ENCODE measurements at regions not wholly inside any gene's neighbourhood (a gene's known extent, or its start where the extent isn't known, plus 50 kb on each side); places are given as distances from the start of the nearest gene placed in this dataset.

DNA sequence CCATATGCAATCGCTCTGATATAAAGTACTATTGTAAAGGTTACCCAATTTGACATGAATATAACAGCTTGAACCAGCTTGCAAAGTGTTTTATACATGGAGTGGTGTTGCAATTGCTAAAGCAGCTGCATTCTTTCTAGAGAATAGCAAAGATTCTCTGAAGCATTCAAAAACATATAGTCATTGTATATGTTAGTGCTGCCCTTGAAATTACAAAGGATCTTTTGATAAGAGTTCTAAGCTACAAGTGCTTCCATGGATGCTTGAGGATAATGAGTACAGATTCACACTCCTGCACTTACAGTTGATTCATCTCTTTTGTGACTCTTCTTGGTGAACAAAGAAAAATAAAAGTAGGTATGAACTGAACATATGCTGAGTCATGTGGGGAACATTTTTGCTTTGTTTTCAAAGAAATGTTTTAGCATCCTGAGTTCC, 175.7 kb downstream of the ALDH8A1 start:
- Histone ChIP-seq H3K79me2 (ENCODE audit: control insufficient read depth in 1 of 2, insufficient read depth in 2 of 2, low read length in 2 of 2) (no peaks in the 10 kb centered on the region), H3K27ac (ENCODE audit: low read depth, low read length) (no peak overlapping the region), H4K8ac (ENCODE audit: extremely low read depth, insufficient read depth, low read length) (no peak overlapping the region), H2BK12ac (ENCODE audit: low read depth, low read length) (no peak overlapping the region), H2BK20ac (ENCODE audit: low read length) (no peak overlapping the region), H3K4me1 (replicated peaks in 1 of 4; ENCODE audit: control insufficient read depth in 3 of 4, insufficient read depth in 4 of 4, low read length in 3 of 4) (no peaks in the 10 kb centered on the region; a peak in 1 of 7 replicates), H2AK5ac (ENCODE audit: low read depth, low read length) (no peak overlapping the region), H3K36me3 (ENCODE audit: control insufficient read depth in 2 of 4, insufficient read depth in 4 of 4, low read length in 3 of 4) (no peaks in the 10 kb centered on the region; a peak in 1 of 8 replicates), H2BK15ac (ENCODE audit: low read length) (no peak overlapping the region), H4K91ac (replicated peaks; ENCODE audit: insufficient read length, low read length) (no peak overlapping the region), H2BK5ac (ENCODE audit: low read depth, low read length) (no peak overlapping the region), H3K56ac (replicated peaks; ENCODE audit: insufficient read length, low read depth, low read length) (no peak overlapping the region), H3K9me3 (ENCODE audit: insufficient read depth in 2 of 2, low read depth in 1 of 2, low read length in 1 of 2) (peaks cover 0 to 1% of the 10 kb centered on the region in 2 experiments; a peak in 1 of 4 replicates), H3K79me1 (ENCODE audit: low read depth, low read length) (no peaks in the 10 kb centered on the region), H3K27me3 (replicated peaks in 1 of 4; ENCODE audit: control insufficient read depth in 3 of 4, extremely low read depth in 1 of 4, insufficient read depth in 3 of 4, low read length in 3 of 4) (no peaks in the 10 kb centered on the region), H4K5ac (ENCODE audit: insufficient read length, low read depth, low read length) (no peak overlapping the region), H3K4me2 (ENCODE audit: insufficient read depth in 1 of 2, low read depth in 2 of 2, low read length in 2 of 2) (no peak overlapping the region), H3K4me3 (ENCODE audit: extremely low read depth in 1 of 4, insufficient read depth in 2 of 4, low read depth in 3 of 4, low read length in 4 of 4) (no peak overlapping the region), H4K20me1 (replicated peaks in 1 of 2; ENCODE audit: control insufficient read depth in 1 of 2, insufficient read depth in 2 of 2, low read length in 2 of 2) (no peaks in the 10 kb centered on the region), H2AFZ (ENCODE audit: low read length) (no peak overlapping the region), H3K4ac (replicated peaks; ENCODE audit: insufficient read length, low read depth, low read length) (no peak overlapping the region), H3K18ac (ENCODE audit: extremely low read depth, low read length) (no peak overlapping the region), H3K9ac (replicated peaks in 1 of 4; ENCODE audit: extremely low read depth in 1 of 4, low read depth in 3 of 4, low read length in 3 of 4) (no peak overlapping the region), H3K23me2 (ENCODE audit: low read depth, low read length) (no peaks in the 10 kb centered on the region), H3K23ac (ENCODE audit: insufficient read length) (no peak overlapping the region), H3K14ac (ENCODE audit: insufficient read length) (no peak overlapping the region), H2BK120ac (replicated peaks; ENCODE audit: low read depth, low read length) (no peak overlapping the region)
- WGBS, 2 experiments (ENCODE audit: extremely low coverage in 1 of 2, insufficient coverage in 1 of 2, insufficient read length in 1 of 2, insufficient replicate concordance in 2 of 2, low coverage in 1 of 2, low lambda C conversion rate in 2 of 2, missing lambda C conversion rate in 1 of 2) = 76% methylated on average over 1 of the region's 1 CpG; no CpG with 5 or more reads in 1 of the 2 experiments
- no peak for FAIRE-seq
- TF ChIP-seq SIRT6 (IDR thresholded peaks at IDR 0.05; ENCODE audit: low read length) = no peak
- ChIA-PET CTCF (ENCODE audit: partially characterized antibody) (interaction anchor here (1.1 kb wide), 1 partner anchor 166 kb away, joined by 5 read pairs; no protein-coding TSS in a partner anchor), POLR2A (ENCODE audit: partially characterized antibody) (no interaction called here)
- DNase-seq (ENCODE audit: low read depth in 1 of 2, low spot score in 2 of 2) = no peak
